ENCODE measurements at regions not wholly inside any gene's neighbourhood (a gene's known extent, or its start where the extent isn't known, plus 50 kb on each side); places are given as distances from the start of the nearest gene placed in this dataset.

DNA sequence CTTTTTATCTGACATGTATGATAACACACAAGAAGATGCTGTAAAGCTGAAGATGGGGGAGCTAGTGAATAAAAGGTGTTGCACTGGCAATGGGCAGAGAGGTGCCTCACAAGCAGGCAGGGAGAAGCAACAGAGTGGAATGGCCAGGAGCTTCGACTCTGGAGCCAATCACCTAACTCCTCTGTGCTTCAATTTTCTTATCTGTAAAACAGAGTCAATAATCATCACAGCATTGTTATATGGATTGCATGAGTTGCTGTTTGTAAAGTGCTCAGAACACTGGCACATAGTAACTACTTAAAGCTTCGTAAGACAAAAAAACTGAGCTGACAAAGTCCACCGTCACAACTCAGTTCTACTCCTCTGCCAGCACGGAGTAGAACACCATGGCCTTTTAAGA, 254.2 kb upstream of the POM121L12 start:
- Histone ChIP-seq H3K79me2 (ENCODE audit: insufficient read depth, low read length) (no peaks in the 10 kb centered on the region), H3K9ac (ENCODE audit: low read length) (no peak overlapping the region), H3K9me2 (replicated peaks; ENCODE audit: insufficient read depth, low read length) (no peaks in the 10 kb centered on the region), H3K27ac (ENCODE audit: low read depth, low read length) (no peak overlapping the region), H3K27me3 (ENCODE audit: low read length) (no peaks in the 10 kb centered on the region), H4K20me1 (ENCODE audit: low read depth, low read length) (no peaks in the 10 kb centered on the region), H3K4me2 (ENCODE audit: low read depth, low read length, poor library complexity, severe bottlenecking) (no peak overlapping the region), H2AFZ (ENCODE audit: low read depth, low read length, severe bottlenecking) (no peak overlapping the region), H3K4me3 (ENCODE audit: insufficient read depth, low read length, poor library complexity, severe bottlenecking) (no peak overlapping the region), H3K9me3 (ENCODE audit: insufficient read depth, low read length) (no peaks in the 10 kb centered on the region), H3K36me3 (ENCODE audit: low read length) (no peaks in the 10 kb centered on the region), H3F3A (ENCODE audit: insufficient read depth) (no peaks in the 10 kb centered on the region)
- TF ChIP-seq, protein P1, sequence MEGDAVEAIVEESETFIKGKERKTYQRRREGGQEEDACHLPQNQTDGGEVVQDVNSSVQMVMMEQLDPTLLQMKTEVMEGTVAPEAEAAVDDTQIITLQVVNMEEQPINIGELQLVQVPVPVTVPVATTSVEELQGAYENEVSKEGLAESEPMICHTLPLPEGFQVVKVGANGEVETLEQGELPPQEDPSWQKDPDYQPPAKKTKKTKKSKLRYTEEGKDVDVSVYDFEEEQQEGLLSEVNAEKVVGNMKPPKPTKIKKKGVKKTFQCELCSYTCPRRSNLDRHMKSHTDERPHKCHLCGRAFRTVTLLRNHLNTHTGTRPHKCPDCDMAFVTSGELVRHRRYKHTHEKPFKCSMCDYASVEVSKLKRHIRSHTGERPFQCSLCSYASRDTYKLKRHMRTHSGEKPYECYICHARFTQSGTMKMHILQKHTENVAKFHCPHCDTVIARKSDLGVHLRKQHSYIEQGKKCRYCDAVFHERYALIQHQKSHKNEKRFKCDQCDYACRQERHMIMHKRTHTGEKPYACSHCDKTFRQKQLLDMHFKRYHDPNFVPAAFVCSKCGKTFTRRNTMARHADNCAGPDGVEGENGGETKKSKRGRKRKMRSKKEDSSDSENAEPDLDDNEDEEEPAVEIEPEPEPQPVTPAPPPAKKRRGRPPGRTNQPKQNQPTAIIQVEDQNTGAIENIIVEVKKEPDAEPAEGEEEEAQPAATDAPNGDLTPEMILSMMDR (IDR thresholded peaks at IDR 0.05; ENCODE audit: insufficient read depth, low read length, poor library complexity, severe bottlenecking) = no peak
- TF ChIP-seq EZH2phosphoT487 (conservative IDR thresholded peaks at IDR 0.05; ENCODE audit: low read length) = no peak

DNA sequence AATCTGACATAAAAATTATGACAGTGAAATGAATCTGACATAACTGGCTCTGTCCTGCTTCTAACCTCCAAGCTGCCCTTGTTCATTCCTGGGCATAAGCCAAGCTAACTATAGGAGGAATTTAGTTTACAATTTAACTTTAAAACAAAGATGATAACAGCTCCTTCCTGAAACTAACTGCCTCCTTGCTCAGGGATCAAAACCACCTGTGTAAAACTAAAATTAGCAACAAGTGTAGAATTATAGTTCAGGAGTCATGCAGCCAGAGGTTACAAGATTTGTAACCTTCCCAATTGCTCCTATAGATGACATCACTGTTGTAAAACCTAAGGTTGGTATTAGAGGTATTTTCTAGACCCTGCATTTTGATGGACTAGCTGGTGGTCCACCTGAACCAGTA, 256.4 kb upstream of the POM121L12 start:
- H3K27me3 ChIP-seq (ENCODE audit: low read length) = no peaks in the 10 kb centered on the region
- TF ChIP-seq, protein P1 (IDR thresholded peaks at IDR 0.05; ENCODE audit: insufficient read depth, low read length, poor library complexity, severe bottlenecking) = no peak
- TF ChIP-seq EZH2phosphoT487 (conservative IDR thresholded peaks at IDR 0.05; ENCODE audit: low read length) = no peak
- H3K4me2 ChIP-seq (ENCODE audit: low read depth, low read length, poor library complexity, severe bottlenecking) = no peak overlapping the region

DNA sequence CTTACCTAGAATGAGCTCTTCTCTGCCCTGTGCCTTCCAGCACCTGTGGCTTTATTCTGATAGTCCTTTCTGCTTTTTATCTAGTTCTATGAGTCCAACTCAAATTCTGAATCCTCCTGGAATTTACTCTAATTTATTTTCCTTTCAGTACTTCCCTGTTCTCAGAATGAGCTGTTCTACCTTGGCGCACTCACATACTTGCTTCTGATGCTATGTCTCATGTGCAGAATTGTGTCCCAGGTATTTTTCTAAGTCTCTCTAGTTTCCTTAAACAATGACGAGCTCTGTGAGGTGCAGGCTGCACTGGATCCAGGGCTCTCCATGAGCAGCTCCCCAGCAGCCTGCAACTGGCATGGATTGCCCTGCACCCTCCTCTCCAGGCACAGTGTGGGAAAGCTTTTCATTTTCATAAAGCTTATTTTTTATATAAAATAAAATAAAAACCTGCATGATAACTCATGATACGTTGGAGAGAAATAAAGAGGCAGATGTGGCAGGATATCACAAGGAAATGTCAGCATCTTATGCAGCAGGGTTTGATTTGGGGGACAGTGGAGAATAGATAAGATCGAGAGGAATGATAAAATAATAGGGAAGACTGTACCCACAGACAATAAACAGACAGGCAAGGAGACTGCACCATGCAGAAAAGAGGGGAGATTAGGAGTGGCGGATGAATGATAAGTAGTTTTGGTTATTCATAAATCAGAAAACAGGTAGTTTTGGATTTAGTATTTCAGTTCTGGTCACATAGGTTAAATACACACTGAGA, 258.2 kb upstream of the POM121L12 start:
- H3K79me2 ChIP-seq (ENCODE audit: insufficient read depth, low read length) = no peaks in the 10 kb centered on the region
- no peaks in the 10 kb centered on the region for H3F3A ChIP-seq (ENCODE audit: insufficient read depth)
- H4K20me1 ChIP-seq (ENCODE audit: low read depth, low read length) = no peaks in the 10 kb centered on the region
- no peaks in the 10 kb centered on the region for H3K36me3 ChIP-seq (ENCODE audit: low read length)
- TF ChIP-seq, protein P1 (IDR thresholded peaks at IDR 0.05; ENCODE audit: insufficient read depth, low read length, poor library complexity, severe bottlenecking) = no peak
- TF ChIP-seq EZH2phosphoT487 (conservative IDR thresholded peaks at IDR 0.05; ENCODE audit: low read length) = no peak
- H3K27me3 ChIP-seq (ENCODE audit: low read length) = no peaks in the 10 kb centered on the region
- no peaks in the 10 kb centered on the region for H3K9me3 ChIP-seq (ENCODE audit: insufficient read depth, low read length)
- H2AFZ ChIP-seq (ENCODE audit: low read depth, low read length, severe bottlenecking) = no peak overlapping the region
- H3K4me3 ChIP-seq (ENCODE audit: insufficient read depth, low read length, poor library complexity, severe bottlenecking) = no peak overlapping the region
- H3K9ac ChIP-seq (ENCODE audit: low read length) = no peak overlapping the region
- H3K9me2 ChIP-seq (replicated peaks; ENCODE audit: insufficient read depth, low read length) = 0 out of 2 replicates have a peak, but pooled peaks cover 4% of the 10 kb centered on the region
- H3K4me2 ChIP-seq (ENCODE audit: low read depth, low read length, poor library complexity, severe bottlenecking) = no peak overlapping the region
- H3K27ac ChIP-seq (ENCODE audit: low read depth, low read length) = no peak overlapping the region

More for the DNA sequence above, 256.4 kb upstream of the POM121L12 start:
- Histone ChIP-seq H3F3A (ENCODE audit: insufficient read depth) (no peaks in the 10 kb centered on the region), H3K79me2 (ENCODE audit: insufficient read depth, low read length) (no peaks in the 10 kb centered on the region), H3K27ac (ENCODE audit: low read depth, low read length) (no peak overlapping the region), H3K9me2 (replicated peaks; ENCODE audit: insufficient read depth, low read length) (0 out of 2 replicates have a peak, but pooled peaks cover 4% of the 10 kb centered on the region), H3K9ac (ENCODE audit: low read length) (no peak overlapping the region), H3K4me3 (ENCODE audit: insufficient read depth, low read length, poor library complexity, severe bottlenecking) (no peak overlapping the region), H4K20me1 (ENCODE audit: low read depth, low read length) (no peaks in the 10 kb centered on the region), H3K36me3 (ENCODE audit: low read length) (no peaks in the 10 kb centered on the region), H3K9me3 (ENCODE audit: insufficient read depth, low read length) (no peaks in the 10 kb centered on the region), H2AFZ (ENCODE audit: low read depth, low read length, severe bottlenecking) (no peak overlapping the region)
